ENCODE measurements at regions not wholly inside any gene's neighbourhood (a gene's known extent, or its start where the extent isn't known, plus 50 kb on each side); places are given as distances from the start of the nearest gene placed in this dataset.

GRCh38 chr15:69836526-69837230, 261.0 kb downstream of the TLE3 start:
- no peak for TF ChIP-seq CTCF (IDR thresholded peaks at IDR 0.05)
- TF ChIP-seq POLR2AphosphoS5 (IDR thresholded peaks at IDR 0.05), result no peak
- no peak for TF ChIP-seq EP300 (IDR thresholded peaks at IDR 0.05; ENCODE audit: low read depth)
- TF ChIP-seq POLR2A (IDR thresholded peaks at IDR 0.05), result no peak
